COLO829 (cell line): ENCODE measurements at regions not wholly inside any gene's neighbourhood (a gene's known extent, or its start where the extent isn't known, plus 50 kb on each side); places are given as distances from the start of the nearest gene placed in this dataset.
"Not testable (repeated sequence)": the region's sequence is repeated elsewhere in the genome, so short reads cannot be mapped to it uniquely, and the experiment has no call there.

ENCODE experiments used
- DNase-seq: peaks from one replicate; pipeline ENCODE4 v3.0.0; 2012; ENCODE audit warnings: low spot score

DNA sequence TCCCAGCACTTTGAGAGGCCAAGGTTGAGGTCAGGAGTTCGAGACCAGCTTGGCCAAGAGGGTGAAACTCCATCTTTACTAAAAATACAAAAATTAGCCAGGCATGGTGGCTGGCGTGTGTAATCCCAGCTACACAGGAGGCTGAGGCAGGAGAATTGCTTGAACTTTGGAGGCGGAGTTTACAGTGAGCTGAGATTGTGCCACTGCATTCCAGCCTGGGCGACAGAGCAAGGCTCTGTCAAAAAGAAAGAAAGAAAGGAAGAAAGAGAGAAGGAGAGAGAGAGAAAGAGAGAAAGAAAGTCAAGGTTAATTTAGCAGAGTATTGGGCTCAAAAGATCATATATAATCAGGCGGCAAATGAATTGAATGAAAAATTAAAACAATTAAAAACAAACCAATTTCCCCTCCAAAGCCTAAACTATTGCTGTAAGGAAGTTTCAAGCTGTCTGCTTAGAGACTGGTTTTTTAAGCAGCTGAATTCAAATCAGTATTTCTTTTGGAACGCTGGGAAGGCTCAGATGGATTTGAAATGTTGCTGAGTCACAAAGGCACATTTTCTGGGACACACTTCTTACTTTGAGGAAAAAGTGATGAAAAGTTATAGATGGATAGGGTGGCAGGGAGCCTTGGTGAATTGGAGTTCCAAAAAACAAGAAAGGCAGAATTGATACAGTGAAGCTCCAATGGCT lies 81.3 kb upstream of the BHLHE40 start:
- no peak for DNase-seq

GRCh38 chr3:4898454-4899313 lies 80.6 kb upstream of the BHLHE40 start:
- peak; percentile 21 for DNase-seq

DNA sequence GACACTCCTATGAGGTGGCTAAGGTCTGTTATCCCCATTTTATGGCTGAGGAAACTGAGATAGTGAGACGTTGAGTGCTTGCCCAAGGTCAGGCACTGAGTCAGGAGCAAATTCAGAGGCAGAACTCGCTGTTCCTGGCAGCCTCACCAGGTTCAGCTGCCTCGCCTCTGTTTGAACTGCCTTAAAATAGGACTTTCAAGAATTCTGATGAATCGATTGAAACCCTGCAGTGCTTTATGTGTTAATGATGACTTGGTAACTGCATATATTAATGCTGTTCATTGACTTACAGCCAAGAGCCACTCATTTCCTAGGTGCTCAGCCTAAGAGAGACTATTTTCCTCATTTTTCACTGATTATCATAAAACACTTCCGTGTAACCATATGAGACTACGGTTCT lies 79.5 kb upstream of the BHLHE40 start:
- DNase-seq = no peak

DNA sequence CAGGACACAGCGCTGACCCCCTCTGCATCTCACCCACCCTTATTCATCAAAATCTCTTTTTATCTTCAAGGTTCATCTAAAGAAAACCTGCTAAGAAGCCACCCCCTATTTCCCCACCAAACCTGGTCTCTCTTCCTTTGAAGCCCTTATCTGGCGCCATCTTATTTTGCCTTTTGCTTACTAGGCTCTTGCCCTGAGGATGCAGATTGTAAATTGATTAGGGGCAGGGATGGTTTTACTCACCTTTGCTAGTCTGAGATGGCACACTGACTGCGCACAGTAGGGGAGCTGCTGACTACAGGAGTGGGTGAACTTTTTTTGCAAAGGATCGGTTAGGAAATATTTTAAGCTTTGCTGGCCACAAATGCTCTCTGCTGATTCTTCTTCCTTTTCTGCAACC lies 78.9 kb upstream of the BHLHE40 start:
- DNase-seq = no peak

DNA sequence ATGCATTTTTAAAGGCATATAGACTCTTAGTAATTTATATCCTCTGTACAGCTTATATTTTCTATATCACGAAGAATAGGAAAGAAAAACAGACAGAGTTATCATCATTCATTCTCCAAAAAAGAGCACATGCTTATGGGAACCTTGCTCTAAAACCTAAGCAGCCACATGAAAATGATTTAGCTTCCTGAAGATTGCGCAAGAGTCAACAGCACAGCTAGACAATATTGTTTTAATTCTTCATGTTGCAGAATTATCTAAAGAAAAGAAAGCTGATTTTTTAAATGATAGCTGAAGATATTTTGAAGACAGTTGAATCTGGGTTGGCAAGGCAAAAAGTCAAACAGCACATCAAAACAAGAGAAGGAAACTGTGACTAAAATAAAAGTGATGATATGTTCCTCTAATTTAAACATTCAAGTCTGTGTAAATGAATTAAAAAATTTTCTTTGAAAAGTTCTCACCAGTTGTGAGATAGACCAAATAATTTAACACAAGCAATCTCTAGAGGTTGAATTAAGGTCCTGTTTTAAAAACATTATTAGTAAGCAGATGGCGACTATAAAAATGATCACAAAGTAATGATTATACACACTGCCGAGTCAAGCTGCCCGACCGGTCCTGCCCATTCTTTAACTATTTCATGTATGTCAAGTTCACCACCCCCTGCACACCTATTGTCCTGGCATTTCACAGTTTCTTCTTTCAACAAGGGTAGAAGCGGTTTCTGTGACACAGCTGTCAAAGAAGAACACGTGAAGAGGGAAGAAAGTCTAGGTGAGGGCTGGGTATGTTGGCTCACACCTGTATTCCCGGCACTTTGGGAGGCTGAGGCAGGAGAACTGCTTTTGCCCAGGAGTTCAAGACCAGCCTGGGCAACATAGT lies 74.2 kb upstream of the BHLHE40 start:
- no peak for DNase-seq

DNA sequence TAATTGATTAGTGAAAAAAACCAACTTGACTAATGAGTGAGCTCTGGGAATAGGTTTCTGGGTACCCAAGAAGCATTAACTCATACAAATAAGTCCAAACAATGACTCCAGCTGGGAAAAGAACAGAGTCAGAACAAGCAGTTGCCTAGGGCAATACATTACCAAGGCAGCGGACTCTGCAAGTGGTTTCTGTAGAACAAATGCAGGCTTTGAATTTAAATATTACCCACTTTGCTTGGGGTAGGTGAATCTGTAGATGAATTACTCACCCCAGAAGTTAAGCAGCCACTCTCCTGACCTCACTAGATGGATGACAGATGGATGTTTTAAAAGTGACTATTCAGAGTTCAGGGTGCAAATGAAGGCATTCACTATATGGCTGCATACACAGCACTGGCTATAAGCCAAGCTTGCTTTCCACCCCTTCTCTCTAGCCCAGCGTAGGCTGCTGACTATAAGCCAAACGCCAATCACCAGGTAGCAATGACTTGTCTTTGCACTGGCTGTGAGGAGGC lies 73.1 kb upstream of the BHLHE40 start:
- peak; percentile 57 for DNase-seq

GRCh38 chr3:4907050-4907449 lies 72.2 kb upstream of the BHLHE40 start:
- no peak for DNase-seq

GRCh38 chr3:4907643-4908432 lies 71.4 kb upstream of the BHLHE40 start:
- no peak for DNase-seq

DNA sequence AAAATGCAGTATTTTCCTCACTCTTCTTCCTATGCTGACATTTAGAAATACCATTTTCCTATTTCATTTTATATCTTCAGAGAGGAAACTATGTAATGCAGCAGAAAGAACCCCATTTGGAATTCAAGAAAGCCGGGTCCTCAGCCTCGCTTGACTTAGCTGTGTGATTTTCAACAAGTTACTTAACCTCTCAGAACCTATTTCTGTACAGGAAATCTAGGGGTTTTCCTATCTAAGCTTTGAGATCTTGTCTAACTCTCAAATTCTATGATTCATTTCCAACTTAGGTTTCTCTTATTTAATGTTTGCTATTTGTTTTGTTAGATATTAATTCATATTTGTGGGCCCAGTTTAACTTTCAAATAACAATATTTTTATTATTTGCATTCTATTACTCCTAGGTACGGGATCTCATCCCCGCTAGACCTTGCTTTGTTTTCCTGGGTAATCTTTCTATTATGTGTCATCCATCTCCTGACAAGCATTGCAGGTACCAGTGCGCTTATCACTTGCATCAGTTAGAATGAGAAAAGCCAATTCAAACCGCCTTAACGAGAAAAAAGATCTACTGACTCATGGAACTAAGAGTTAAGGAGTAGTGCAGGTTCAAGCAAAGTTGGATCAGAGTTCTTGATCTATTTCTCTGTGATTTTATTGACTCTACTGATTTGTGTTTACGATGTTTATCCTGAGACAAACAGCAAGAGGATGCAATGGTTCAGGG lies 70.6 kb upstream of the BHLHE40 start:
- no peak for DNase-seq

DNA sequence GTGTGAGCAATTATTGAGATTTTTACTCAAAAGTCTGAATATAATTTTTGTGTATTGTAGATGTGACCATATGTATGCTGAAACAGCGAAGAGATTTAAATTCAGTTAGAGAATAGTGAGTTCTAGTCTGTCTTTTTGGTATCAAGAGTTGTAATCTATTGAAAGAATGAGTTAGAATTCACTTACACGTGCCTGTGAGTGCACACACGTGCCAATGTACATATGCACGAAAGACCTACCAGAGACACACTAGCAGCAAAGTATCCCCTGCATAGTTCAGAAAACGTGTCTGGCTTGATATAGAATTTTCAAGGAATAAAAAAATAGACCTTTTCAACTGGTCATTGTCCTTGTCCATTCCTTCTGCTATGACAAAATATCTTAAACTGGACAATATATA lies 64.8 kb upstream of the BHLHE40 start:
- no peak for DNase-seq

DNA sequence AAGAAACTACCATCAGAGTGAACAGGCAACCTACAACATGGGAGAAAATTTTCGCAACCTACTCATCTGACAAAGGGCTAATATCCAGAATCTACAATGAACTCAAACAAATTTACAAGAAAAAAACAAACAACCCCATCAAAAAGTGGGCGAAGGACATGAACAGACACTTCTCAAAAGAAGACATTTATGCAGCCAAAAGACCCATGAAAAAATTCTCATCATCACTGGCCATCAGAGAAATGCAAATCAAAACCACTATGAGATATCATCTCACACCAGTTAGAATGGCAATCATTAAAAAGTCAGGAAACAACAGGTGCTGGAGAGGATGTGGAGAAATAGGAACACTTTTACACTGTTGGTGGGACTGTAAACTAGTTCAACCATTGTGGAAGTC lies 57.6 kb upstream of the BHLHE40 start:
- DNase-seq = not testable (repeated sequence)

DNA sequence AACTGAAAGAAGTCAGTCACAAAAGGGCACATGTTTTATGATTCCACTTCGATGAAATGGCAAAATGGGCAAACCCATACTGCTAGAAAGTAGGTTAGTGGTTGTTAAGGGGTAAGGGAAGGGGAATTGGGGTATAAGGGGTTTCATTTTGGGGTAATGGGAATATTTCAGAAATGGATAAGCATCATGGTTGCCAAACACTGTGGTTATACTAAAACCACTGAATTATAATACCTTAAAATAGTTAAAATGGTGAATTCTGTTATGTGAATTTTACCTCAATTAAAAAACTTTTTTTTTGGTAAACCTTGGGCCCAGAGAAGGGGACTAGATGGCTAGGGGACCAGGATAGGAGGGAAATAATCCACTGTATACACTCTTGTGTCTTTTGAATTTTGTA lies 52.3 kb upstream of the BHLHE40 start:
- no peak for DNase-seq

DNA sequence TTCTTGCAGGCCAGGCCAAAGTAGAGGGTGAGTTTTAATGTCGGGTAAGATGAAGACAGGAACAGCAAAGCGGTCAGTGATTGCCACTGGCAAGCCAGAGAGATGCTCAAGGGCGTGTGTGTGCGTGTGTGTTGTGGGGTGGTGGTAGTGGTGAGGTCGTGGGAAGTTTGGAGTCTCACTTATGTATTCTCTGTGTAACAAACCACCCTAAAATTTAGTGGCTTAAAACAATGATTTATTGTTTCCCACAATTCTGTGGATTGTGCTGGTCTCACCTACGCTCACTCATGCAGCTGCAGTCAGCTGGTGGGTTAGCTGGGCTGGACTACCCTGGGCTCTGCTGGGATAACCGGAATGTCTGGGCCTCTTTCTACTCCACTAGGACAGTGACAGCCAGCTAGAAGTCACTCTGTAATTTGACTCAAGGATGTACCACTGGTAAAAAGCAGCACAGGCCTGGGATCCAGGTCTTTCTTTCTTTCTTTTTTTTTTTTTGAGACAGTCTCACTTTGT lies 50.9 kb upstream of the BHLHE40 start:
- no peak for DNase-seq
